HFFc6 (cell line): ENCODE measurements at regions not wholly inside any gene's neighbourhood (a gene's known extent, or its start where the extent isn't known, plus 50 kb on each side); places are given as distances from the start of the nearest gene placed in this dataset.

Experiments
- DNase-seq: peaks from one replicate; pipeline ENCODE4 v3.0.0-alpha.2; 2018
- H3K27ac Mint-ChIP-seq: 2 replicates; pipeline ENCODE4 v1.8.0; 2020; ENCODE audit warnings: mild to moderate bottlenecking, mixed read lengths
- H3K27me3 Mint-ChIP-seq: 2 replicates; pipeline ENCODE4 v1.8.0; 2021; ENCODE audit warnings: mild to moderate bottlenecking, moderate library complexity, mixed read lengths; ENCODE audit not compliant: insufficient read depth
- H3K36me3 Mint-ChIP-seq: 2 replicates; pipeline ENCODE4 v1.8.0; 2021; ENCODE audit warnings: low read depth, mixed read lengths
- H3K4me1 Mint-ChIP-seq: 2 replicates; pipeline ENCODE4 v1.8.0; 2020; ENCODE audit warnings: low read depth, mixed read lengths
- H3K4me3 Mint-ChIP-seq: 2 replicates; pipeline ENCODE4 v1.8.0; 2020; ENCODE audit warnings: mild to moderate bottlenecking, moderate library complexity, mixed read lengths
- H3K9me3 Mint-ChIP-seq: 2 replicates; pipeline ENCODE4 v1.8.0; 2020; ENCODE audit warnings: mild to moderate bottlenecking, mixed read lengths
- TF ChIP-seq, protein P1 (sequence below): fragments of 200-600 bp; sonication (generic); IDR thresholded peaks from 2 replicates; pipeline ENCODE4 v1.5.0; 2021; ENCODE audit warnings: antibody characterized with exemption, mild to moderate bottlenecking

GRCh38 chr2:43160778-43161177 lies 65.6 kb downstream of the ZFP36L2 start:
- Mint-ChIP-seq H3K36me3 (no peaks in the 10 kb centered on the region), H3K27me3 (peaks cover 3% of the 10 kb centered on the region; the same call in 1 of the 2 replicates), H3K4me3 (no peak overlapping the region), H3K27ac (no peak overlapping the region), H3K9me3 (no peaks in the 10 kb centered on the region), H3K4me1 (peaks cover 30% of the 10 kb centered on the region)
- TF ChIP-seq, protein P1, sequence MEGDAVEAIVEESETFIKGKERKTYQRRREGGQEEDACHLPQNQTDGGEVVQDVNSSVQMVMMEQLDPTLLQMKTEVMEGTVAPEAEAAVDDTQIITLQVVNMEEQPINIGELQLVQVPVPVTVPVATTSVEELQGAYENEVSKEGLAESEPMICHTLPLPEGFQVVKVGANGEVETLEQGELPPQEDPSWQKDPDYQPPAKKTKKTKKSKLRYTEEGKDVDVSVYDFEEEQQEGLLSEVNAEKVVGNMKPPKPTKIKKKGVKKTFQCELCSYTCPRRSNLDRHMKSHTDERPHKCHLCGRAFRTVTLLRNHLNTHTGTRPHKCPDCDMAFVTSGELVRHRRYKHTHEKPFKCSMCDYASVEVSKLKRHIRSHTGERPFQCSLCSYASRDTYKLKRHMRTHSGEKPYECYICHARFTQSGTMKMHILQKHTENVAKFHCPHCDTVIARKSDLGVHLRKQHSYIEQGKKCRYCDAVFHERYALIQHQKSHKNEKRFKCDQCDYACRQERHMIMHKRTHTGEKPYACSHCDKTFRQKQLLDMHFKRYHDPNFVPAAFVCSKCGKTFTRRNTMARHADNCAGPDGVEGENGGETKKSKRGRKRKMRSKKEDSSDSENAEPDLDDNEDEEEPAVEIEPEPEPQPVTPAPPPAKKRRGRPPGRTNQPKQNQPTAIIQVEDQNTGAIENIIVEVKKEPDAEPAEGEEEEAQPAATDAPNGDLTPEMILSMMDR = no peak
- DNase-seq = no peak

- peak overlapping the region; percentile 97 for H3K27ac Mint-ChIP-seq
- H3K4me1 Mint-ChIP-seq = peaks cover 30% of the 10 kb centered on the region
- no peaks in the 10 kb centered on the region for H3K36me3 Mint-ChIP-seq
- DNase-seq = no peak
- peaks cover 3% of the 10 kb centered on the region; the same call in 1 of the 2 replicates for H3K27me3 Mint-ChIP-seq
- TF ChIP-seq, protein P1 = no peak
- H3K9me3 Mint-ChIP-seq = no peaks in the 10 kb centered on the region
- H3K4me3 Mint-ChIP-seq = no peak overlapping the region; the same call in 1 of the 2 replicates
Measured at GRCh38 chr2:43159797-43160196, 66.6 kb downstream of the ZFP36L2 start.

DNA sequence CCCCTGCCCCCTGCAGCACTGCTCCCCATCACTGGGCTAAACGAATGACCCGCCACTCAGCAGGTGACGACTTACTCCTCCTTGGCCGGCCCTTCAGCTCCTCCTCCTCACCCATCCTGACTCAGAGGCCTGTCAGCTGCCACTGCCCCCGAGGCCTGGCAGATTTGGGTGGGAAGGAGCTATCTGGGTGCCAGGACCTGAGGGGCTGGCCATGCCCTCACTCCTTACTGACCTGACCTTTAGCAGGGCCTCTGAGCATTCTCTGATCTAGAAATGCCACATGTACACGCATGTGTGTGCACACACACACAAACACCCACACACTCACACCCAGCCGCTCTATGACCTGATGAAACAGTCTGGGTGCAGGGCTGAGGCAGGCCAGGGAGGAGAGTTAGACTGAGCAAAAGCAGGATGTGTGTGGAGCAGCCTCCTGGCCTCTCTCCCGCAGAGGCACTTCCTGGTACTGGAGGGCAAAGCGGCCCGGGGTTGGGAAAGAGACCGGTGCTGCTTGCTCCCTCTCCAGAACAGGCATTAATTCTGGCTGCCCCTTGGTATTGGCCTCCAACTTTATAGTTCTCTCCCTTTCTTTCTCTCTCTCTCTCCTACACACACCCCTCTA lies 68.0 kb downstream of the ZFP36L2 start:
- Mint-ChIP-seq H3K27me3 (peaks cover 3% of the 10 kb centered on the region; the same call in 1 of the 2 replicates), H3K9me3 (no peaks in the 10 kb centered on the region), H3K4me1 (peaks cover 30% of the 10 kb centered on the region), H3K36me3 (no peaks in the 10 kb centered on the region), H3K27ac (peak overlapping the region; percentile 97), H3K4me3 (peak overlapping the region; percentile 75)
- peak; percentile 79 for DNase-seq
- TF ChIP-seq, protein P1 = no peak

GRCh38 chr2:43157506-43158246 lies 68.7 kb downstream of the ZFP36L2 start:
- H3K4me3 Mint-ChIP-seq = no peak overlapping the region
- no peaks in the 10 kb centered on the region for H3K9me3 Mint-ChIP-seq
- H3K36me3 Mint-ChIP-seq = no peaks in the 10 kb centered on the region
- no peak for DNase-seq
- H3K27ac Mint-ChIP-seq = peak overlapping the region; percentile 97
- TF ChIP-seq, protein P1 = no peak
- H3K27me3 Mint-ChIP-seq = no peaks in the 10 kb centered on the region; the same call in 1 of the 2 replicates
- H3K4me1 Mint-ChIP-seq = peaks cover 30% of the 10 kb centered on the region

DNA sequence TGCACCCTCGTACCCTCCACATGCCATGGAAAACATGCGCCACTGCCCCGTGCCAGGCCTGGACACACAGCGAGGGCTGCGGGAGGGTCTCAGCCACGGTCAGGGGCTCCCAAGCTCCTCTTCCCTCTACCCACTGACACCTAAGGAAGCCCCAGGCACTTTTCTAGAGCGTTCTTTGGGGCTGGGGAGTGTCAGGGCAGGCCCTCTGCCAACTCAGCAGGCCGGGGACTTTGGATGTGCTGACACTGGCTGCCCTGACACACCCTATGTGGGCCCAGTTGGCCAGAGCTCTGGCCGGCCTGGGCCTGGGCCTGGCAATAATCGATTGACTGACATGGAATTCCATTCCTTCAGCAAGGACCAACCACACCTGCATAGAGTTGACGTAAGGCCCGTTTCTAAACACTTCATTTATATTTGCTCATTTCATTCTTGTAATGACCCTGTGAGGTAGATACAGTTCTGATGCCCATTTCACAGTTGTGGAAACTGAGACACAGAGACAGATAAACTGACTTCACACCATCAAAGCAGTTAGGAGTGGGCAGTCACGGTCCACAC lies 70.5 kb downstream of the ZFP36L2 start:
- TF ChIP-seq, protein P1 = no peak
- Mint-ChIP-seq H3K27ac (no peak overlapping the region), H3K36me3 (no peaks in the 10 kb centered on the region), H3K4me1 (peaks cover 30% of the 10 kb centered on the region), H3K27me3 (no peaks in the 10 kb centered on the region; the same call in 1 of the 2 replicates), H3K4me3 (no peak overlapping the region), H3K9me3 (no peaks in the 10 kb centered on the region)
- no peak for DNase-seq
